ENCODE measurements at regions not wholly inside any gene's neighbourhood (a gene's known extent, or its start where the extent isn't known, plus 50 kb on each side); places are given as distances from the start of the nearest gene placed in this dataset.

DNA sequence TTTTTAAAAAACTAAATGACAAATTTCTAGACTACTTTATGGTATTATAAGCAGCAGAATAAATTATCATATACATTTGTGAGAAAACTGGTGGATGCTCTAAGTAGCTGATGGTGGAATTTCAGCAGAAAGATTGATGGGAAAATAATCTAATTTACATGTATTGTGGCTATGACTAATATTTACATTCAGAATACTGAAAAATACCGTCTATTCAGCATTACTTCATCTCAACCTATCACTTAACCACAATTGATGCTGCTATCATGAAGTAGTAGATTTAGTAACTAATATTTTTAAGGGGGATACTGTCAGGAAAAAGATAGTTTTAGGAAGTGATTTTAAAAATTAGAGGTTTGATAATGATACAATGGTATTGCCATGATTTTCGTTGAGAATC is 137.9 kb downstream of the IFI44 start:
- H3K4me3 ChIP-seq (ENCODE audit: low read depth, low read length) = no peak overlapping the region
- TF ChIP-seq, protein P1, sequence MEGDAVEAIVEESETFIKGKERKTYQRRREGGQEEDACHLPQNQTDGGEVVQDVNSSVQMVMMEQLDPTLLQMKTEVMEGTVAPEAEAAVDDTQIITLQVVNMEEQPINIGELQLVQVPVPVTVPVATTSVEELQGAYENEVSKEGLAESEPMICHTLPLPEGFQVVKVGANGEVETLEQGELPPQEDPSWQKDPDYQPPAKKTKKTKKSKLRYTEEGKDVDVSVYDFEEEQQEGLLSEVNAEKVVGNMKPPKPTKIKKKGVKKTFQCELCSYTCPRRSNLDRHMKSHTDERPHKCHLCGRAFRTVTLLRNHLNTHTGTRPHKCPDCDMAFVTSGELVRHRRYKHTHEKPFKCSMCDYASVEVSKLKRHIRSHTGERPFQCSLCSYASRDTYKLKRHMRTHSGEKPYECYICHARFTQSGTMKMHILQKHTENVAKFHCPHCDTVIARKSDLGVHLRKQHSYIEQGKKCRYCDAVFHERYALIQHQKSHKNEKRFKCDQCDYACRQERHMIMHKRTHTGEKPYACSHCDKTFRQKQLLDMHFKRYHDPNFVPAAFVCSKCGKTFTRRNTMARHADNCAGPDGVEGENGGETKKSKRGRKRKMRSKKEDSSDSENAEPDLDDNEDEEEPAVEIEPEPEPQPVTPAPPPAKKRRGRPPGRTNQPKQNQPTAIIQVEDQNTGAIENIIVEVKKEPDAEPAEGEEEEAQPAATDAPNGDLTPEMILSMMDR (IDR thresholded peaks at IDR 0.05; ENCODE audit: low read depth, low read length) = no peak

DNA sequence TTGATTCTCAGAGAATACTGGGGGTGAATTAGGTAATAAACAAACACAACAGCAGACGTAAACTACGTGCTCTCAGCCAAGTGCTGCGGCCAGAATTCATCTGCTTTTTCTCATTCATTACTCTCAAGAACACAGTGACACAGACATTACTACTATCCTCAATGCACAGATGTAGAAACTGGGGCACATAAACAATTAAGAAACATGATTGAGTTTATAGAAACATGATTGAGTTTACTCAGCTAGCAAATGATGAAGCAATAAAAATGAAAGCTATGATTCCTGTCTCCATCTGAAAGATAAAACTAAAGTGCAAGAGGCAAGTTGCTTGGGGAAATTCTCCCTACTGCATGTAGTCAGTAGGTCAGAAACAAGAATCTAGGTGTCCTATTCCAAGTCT is 140.5 kb downstream of the IFI44 start:
- TF ChIP-seq, protein P1 (IDR thresholded peaks at IDR 0.05; ENCODE audit: low read depth, low read length) = no peak
- H3K4me3 ChIP-seq (ENCODE audit: low read depth, low read length) = no peak overlapping the region

DNA sequence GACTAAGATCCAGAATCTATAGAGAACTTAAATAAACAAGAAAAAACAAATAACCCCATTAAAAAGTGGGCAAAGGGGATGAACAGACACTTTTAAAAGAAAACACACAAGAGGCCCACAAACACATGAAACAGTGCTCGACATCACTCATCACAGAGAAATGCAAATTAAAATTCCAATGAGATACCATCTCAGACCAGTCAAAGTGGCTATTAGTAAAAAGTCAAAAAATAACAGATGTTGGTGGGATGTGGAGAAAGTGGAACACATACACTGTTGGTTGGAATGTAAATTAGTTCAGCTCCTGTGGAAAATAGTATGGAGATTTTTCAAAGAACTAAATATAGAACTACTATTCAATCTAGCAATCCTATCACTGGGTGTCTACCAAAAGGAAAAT is 143.1 kb downstream of the IFI44 start:
- TF ChIP-seq, protein P1 (IDR thresholded peaks at IDR 0.05; ENCODE audit: low read depth, low read length) = no peak
- no peak overlapping the region for H3K4me3 ChIP-seq (ENCODE audit: low read depth, low read length)

DNA sequence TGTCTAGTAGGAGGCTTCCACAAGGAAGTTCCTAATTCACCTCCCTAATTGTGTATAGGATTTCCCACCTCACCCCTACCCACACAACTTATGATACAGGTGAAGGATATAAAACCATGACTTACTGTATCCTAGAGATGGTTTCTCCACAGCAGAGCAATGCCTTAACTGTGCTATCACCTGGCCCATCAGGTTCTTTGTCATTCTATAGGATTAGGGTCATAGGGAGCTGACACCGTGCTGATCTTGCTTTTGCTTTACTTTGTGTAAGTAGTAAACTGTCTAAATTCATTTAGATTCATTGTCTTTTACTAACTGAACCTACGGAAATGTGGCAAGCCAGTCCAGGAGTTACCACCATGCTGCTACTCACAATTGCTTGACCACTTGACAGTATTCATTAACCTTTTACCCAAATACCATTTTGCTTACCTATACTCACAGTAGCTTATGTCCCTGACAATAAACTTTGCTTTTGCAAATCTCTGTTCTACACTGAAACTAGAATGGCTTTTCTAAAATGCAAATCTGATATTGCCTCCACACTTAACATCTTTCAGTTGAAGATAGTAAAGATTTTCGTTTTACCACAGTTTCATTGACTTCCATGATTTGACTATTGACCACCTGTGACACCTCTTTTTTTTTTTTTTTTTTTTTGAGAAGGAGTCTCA is 147.6 kb downstream of the IFI44 start:
- H3K4me3 ChIP-seq (ENCODE audit: low read depth, low read length) = no peak overlapping the region
- TF ChIP-seq, protein P1 (IDR thresholded peaks at IDR 0.05; ENCODE audit: low read depth, low read length) = no peak

GRCh38 chr1:78799926-78800325 is 150.3 kb downstream of the IFI44 start:
- TF ChIP-seq, protein P1 (IDR thresholded peaks at IDR 0.05; ENCODE audit: low read depth, low read length) = no peak
- no peak overlapping the region for H3K4me3 ChIP-seq (ENCODE audit: low read depth, low read length)

DNA sequence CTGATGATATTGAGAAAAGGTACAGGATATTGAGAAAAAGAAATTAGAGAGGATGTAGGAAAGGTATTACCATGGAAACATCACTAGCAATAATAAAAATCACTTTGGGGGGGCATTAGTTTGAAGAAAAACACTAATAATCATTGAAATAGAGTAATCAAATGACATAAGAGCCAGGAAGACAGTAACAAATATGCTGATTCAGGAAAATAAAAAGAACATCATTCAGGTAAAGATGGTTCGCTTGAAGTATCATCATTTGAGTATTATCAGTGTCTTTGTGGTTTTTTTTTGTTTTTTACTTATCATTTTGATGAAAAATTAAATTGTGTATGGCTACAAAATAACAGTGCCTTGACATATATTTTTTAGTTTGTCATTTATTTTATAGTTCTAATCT is 164.5 kb downstream of the IFI44 start:
- TF ChIP-seq, protein P1 (IDR thresholded peaks at IDR 0.05; ENCODE audit: low read depth, low read length) = no peak

DNA sequence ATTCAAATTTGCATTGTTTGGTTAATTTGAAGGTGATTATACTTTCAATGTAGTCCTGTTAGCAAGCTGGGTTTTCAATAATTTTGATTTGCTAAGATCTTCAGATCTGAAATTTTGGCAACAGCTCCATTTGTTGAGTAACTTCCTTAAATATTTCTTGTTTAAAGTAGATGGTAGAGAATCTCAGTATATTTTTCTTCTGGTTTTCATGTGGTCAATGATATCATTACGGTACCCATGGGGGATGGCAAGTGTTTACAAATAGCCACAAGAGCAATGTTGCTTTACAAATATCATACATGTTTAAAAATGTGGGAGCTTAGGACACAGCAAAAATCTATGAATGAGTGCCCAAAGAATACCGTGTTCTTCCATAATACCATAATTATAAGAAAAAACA is 175.9 kb downstream of the IFI44 start:
- H3K4me3 ChIP-seq (ENCODE audit: low read depth, low read length) = no peak overlapping the region
- TF ChIP-seq, protein P1 (IDR thresholded peaks at IDR 0.05; ENCODE audit: low read depth, low read length) = no peak

More for the DNA sequence above, 164.5 kb downstream of the IFI44 start:
- no peak overlapping the region for H3K4me3 ChIP-seq (ENCODE audit: low read depth, low read length)
